ENCODE measurements at regions not wholly inside any gene's neighbourhood (a gene's known extent, or its start where the extent isn't known, plus 50 kb on each side); places are given as distances from the start of the nearest gene placed in this dataset.

GRCh38 chr14:101470266-101470665 is 91.0 kb upstream of the DIO3 start:
- no peak overlapping the region for H3K56ac ChIP-seq (ENCODE audit: extremely low read depth, insufficient read depth, low read length)
- no peak overlapping the region for H2BK120ac ChIP-seq (ENCODE audit: low read depth, low read length)
- H3K23ac ChIP-seq (ENCODE audit: low read depth, low read length) = no peak overlapping the region
- H3K4ac ChIP-seq (ENCODE audit: low read depth, low read length) = no peak overlapping the region
- in situ Hi-C loops (cut with MboI; ENCODE audit: low sequenced_read_pairs) (no loop called here), dilution Hi-C loops (cut with HindIII; ENCODE audit: low sequenced_read_pairs, unreplicated experiment) (no loop called here), intact Hi-C loops (cut with micrococcal nuclease) (no loop called here)
- H2AK9ac ChIP-seq (replicated peaks; ENCODE audit: low read depth, low read length, poor library complexity) = no peak overlapping the region
- no peaks in the 10 kb centered on the region for H4K20me1 ChIP-seq (ENCODE audit: insufficient read depth, low read length)
- no peak overlapping the region for H3K14ac ChIP-seq (replicated peaks; ENCODE audit: low read depth, low read length)
- H3K27me3 ChIP-seq (ENCODE audit: control insufficient read depth, insufficient read depth, low read length) = peaks cover 9% of the 10 kb centered on the region; the same call in 1 of the 2 replicates
- no peak overlapping the region for H4K8ac ChIP-seq (ENCODE audit: low read depth in 2 of 2, low read length in 2 of 2)
- no peak for ATAC-seq (ENCODE audit: low read depth)
- no peaks in the 10 kb centered on the region for H3K79me1 ChIP-seq (ENCODE audit: low read depth in 1 of 2, low read length in 2 of 2)
- CTCF ChIA-PET = no interaction called here
- no peak overlapping the region for H3K27ac ChIP-seq (ENCODE audit: insufficient read depth, low read length)
- BruUV-seq (replicated peaks) = no TSS peak
- no peak overlapping the region for H2BK20ac ChIP-seq (ENCODE audit: low read depth, low read length)
- TF ChIP-seq RAD21 (IDR thresholded peaks at IDR 0.05; ENCODE audit: low read length) (no peak), ELK1 (IDR thresholded peaks at IDR 0.05; ENCODE audit: borderline replicate concordance, low read depth, low read length) (no peak), USF2 (IDR thresholded peaks at IDR 0.05; ENCODE audit: low read depth, low read length) (no peak), NFE2L2 (IDR thresholded peaks at IDR 0.05; ENCODE audit: low read depth, low read length) (no peak), CEBPB (IDR thresholded peaks at IDR 0.05; ENCODE audit: low read depth, low read length) (no peak), SMC3 (IDR thresholded peaks at IDR 0.05; ENCODE audit: low read depth, low read length) (no peak), FOS (IDR thresholded peaks at IDR 0.05; ENCODE audit: low read depth, low read length) (no peak), POLR2A (IDR thresholded peaks at IDR 0.05; ENCODE audit: low read depth, low read length) (no peak), RCOR1 (IDR thresholded peaks at IDR 0.05; ENCODE audit: insufficient replicate concordance, low read length) (no peak), CTCF (conservative IDR thresholded peaks at IDR 0.05; ENCODE audit: low read depth, low read length) (no peak), MAFK (IDR thresholded peaks at IDR 0.05; ENCODE audit: low read depth, low read length) (no peak), CHD1 (IDR thresholded peaks at IDR 0.05; ENCODE audit: low read depth, low read length) (no peak), MAZ (IDR thresholded peaks at IDR 0.05; ENCODE audit: borderline replicate concordance, low read depth, low read length) (no peak), MXI1 (IDR thresholded peaks at IDR 0.05; ENCODE audit: borderline replicate concordance, low read depth, low read length) (no peak), BHLHE40 (IDR thresholded peaks at IDR 0.05; ENCODE audit: low read depth, low read length) (no peak), RFX5 (IDR thresholded peaks at IDR 0.05; ENCODE audit: low read depth, low read length) (no peak)
- peaks cover 3% of the 10 kb centered on the region; the same call in 1 of the 2 replicates for H3K4me1 ChIP-seq (ENCODE audit: control insufficient read depth, insufficient read depth, low read length)
- no peak overlapping the region for H4K91ac ChIP-seq (ENCODE audit: insufficient read depth, low read depth, low read length)
- H3K36me3 ChIP-seq (ENCODE audit: control insufficient read depth, insufficient read depth, low read length) = no peaks in the 10 kb centered on the region
- no peaks in the 10 kb centered on the region for H3K9me1 ChIP-seq (ENCODE audit: insufficient read depth, low read length)
- H2BK15ac ChIP-seq (ENCODE audit: low read depth, low read length) = no peak overlapping the region
- no peak overlapping the region for H2AFZ ChIP-seq (replicated peaks; ENCODE audit: low read length, poor library complexity)
- no peak for DNase-seq
- no peak overlapping the region for H2AK5ac ChIP-seq (ENCODE audit: low read depth, low read length)
- no peak overlapping the region for H3K4me2 ChIP-seq (ENCODE audit: low read depth, low read length)
- H4K5ac ChIP-seq (ENCODE audit: low read depth, low read length) = no peak overlapping the region
- H3K9ac ChIP-seq (ENCODE audit: low read depth, low read length) = no peak overlapping the region
- POLR2A ChIA-PET (ENCODE audit: unreplicated experiment) = no interaction called here
- H3K9me3 ChIP-seq (ENCODE audit: control insufficient read depth, insufficient read depth, low read length) = no peaks in the 10 kb centered on the region
- 69% methylated on average over 4 of the region's 12 CpGs; no CpG with 5 or more reads in 1 of the 2 experiments for WGBS, 2 experiments (ENCODE audit: extremely low coverage in 2 of 2, insufficient read length in 1 of 2)
- no peak overlapping the region for H3K18ac ChIP-seq (ENCODE audit: low read depth, low read length)
- H2BK5ac ChIP-seq (ENCODE audit: low read depth, low read length, poor library complexity, severe bottlenecking) = no peak overlapping the region
- H3K4me3 ChIP-seq (ENCODE audit: insufficient read depth, low read depth, low read length) = no peak overlapping the region
